Keratinocyte (primary cell): ENCODE measurements at regions not wholly inside any gene's neighbourhood (a gene's known extent, or its start where the extent isn't known, plus 50 kb on each side); places are given as distances from the start of the nearest gene placed in this dataset.

Source experiments
- EZH2 ChIP-seq: IDR thresholded peaks from one replicate; pipeline ENCODE4 v1.6.1; 2012; ENCODE audit warnings: inconsistent platforms, mild to moderate bottlenecking, low read length, moderate library complexity
- TF ChIP-seq, protein P1 (sequence below), 3 experiments: IDR thresholded peaks in 1 of 3; conservative IDR thresholded peaks in 1 of 3; optimal IDR thresholded peaks in 1 of 3; 2 replicates in 2 of 3; 3 replicates in 1 of 3; pipeline versions ENCODE3 to v1.5.1; 2011; ENCODE audit warnings: low read length in 3 of 3, mild to moderate bottlenecking in 3 of 3, moderate library complexity in 2 of 3, control low read depth in 1 of 3, inconsistent platforms in 1 of 3; ENCODE audit not compliant: insufficient read depth in 2 of 3; ENCODE audit errors: extremely low read depth in 1 of 3

- TF ChIP-seq, protein P1, sequence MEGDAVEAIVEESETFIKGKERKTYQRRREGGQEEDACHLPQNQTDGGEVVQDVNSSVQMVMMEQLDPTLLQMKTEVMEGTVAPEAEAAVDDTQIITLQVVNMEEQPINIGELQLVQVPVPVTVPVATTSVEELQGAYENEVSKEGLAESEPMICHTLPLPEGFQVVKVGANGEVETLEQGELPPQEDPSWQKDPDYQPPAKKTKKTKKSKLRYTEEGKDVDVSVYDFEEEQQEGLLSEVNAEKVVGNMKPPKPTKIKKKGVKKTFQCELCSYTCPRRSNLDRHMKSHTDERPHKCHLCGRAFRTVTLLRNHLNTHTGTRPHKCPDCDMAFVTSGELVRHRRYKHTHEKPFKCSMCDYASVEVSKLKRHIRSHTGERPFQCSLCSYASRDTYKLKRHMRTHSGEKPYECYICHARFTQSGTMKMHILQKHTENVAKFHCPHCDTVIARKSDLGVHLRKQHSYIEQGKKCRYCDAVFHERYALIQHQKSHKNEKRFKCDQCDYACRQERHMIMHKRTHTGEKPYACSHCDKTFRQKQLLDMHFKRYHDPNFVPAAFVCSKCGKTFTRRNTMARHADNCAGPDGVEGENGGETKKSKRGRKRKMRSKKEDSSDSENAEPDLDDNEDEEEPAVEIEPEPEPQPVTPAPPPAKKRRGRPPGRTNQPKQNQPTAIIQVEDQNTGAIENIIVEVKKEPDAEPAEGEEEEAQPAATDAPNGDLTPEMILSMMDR (optimal IDR thresholded peaks at IDR 0.05 in 1 of 3, IDR thresholded peaks at IDR 0.05 in 1 of 3, conservative IDR thresholded peaks at IDR 0.05 in 1 of 3; ENCODE audit: extremely low read depth in 1 of 3, insufficient read depth in 2 of 3, low read length in 3 of 3) = no peak
- no peak for TF ChIP-seq EZH2
Observed at GRCh38 chr3:89912031-89912430, 804.6 kb downstream of the EPHA3 start.
